Liver (tissue), 7 donors: ENCODE measurements at regions not wholly inside any gene's neighbourhood (a gene's known extent, or its start where the extent isn't known, plus 50 kb on each side); places are given as distances from the start of the nearest gene placed in this dataset.

Experiments used
- DNase-seq: peaks from one replicate; pipeline ENCODE4 v3.0.0-alpha.2; 2017; ENCODE audit warnings: low spot score
- H3K27ac ChIP-seq, 2 donors: one replicate each; pipeline ENCODE4 v1.7.0; 2013; ENCODE audit warnings: inconsistent platforms in 2 of 2, low read length in 2 of 2, control low read depth in 1 of 2, low read depth in 1 of 2, mild to moderate bottlenecking in 1 of 2
- H3K27me3 ChIP-seq, 4 donors: one replicate each; pipeline versions ENCODE4 v1.6.1 to v1.7.0; 2013; ENCODE audit warnings: low read length in 3 of 4, inconsistent platforms in 1 of 4, mild to moderate bottlenecking in 1 of 4, moderate library complexity in 1 of 4; ENCODE audit not compliant: control insufficient read depth in 4 of 4, insufficient read depth in 4 of 4
- H3K36me3 ChIP-seq, 4 donors: one replicate each; pipeline versions ENCODE4 v1.6.1 to v1.7.0; 2013; ENCODE audit warnings: low read length in 3 of 4, mild to moderate bottlenecking in 3 of 4, low read depth in 1 of 4, moderate library complexity in 1 of 4; ENCODE audit not compliant: control insufficient read depth in 4 of 4, insufficient read depth in 3 of 4
- H3K4me1 ChIP-seq, 4 donors: one replicate each; pipeline versions ENCODE4 v1.6.1 to v1.7.0; 2013; ENCODE audit warnings: low read length in 3 of 4, mild to moderate bottlenecking in 3 of 4, moderate library complexity in 1 of 4; ENCODE audit not compliant: control insufficient read depth in 4 of 4, insufficient read depth in 4 of 4
- H3K4me3 ChIP-seq, 3 donors: one replicate each; pipeline versions ENCODE4 v1.6.1 to v1.7.0; 2013; ENCODE audit warnings: low read length in 3 of 3, control low read depth in 1 of 3, low read depth in 1 of 3, mild to moderate bottlenecking in 1 of 3
- H3K9ac ChIP-seq, 2 donors: one replicate each; pipeline ENCODE4 v1.7.0; 2013; ENCODE audit warnings: low read length in 2 of 2, mild to moderate bottlenecking in 2 of 2, moderate library complexity in 2 of 2, control low read depth in 1 of 2, low read depth in 1 of 2
- H3K9me3 ChIP-seq, 4 donors: one replicate each; pipeline versions ENCODE4 v1.6.1 to v1.7.0; 2013; ENCODE audit warnings: low read length in 3 of 4; ENCODE audit not compliant: control insufficient read depth in 4 of 4
- ATF3 ChIP-seq: IDR thresholded peaks from 2 replicates; pipeline ENCODE4 v1.6.1; 2016; ENCODE audit warnings: antibody characterized with exemption
- FOXA1 ChIP-seq: IDR thresholded peaks from 2 replicates; pipeline ENCODE4 v1.6.1; 2016; ENCODE audit warnings: antibody characterized with exemption
- FOXA2 ChIP-seq: IDR thresholded peaks from 2 replicates; pipeline ENCODE4 v1.6.1; 2016; ENCODE audit warnings: antibody characterized with exemption
- HNF4A ChIP-seq, 2 donors: conservative IDR thresholded peaks; 2 replicates each; pipeline ENCODE4 v1.6.1; 2016; ENCODE audit warnings: antibody characterized with exemption in 2 of 2, mild to moderate bottlenecking in 2 of 2
- HNF4G ChIP-seq: IDR thresholded peaks from 2 replicates; pipeline ENCODE4 v1.6.1; 2016; ENCODE audit warnings: antibody characterized with exemption
- JUND ChIP-seq, 2 donors: IDR thresholded peaks; 2 replicates each; pipeline ENCODE4 v1.6.1; 2016; ENCODE audit warnings: antibody characterized with exemption in 2 of 2
- MAX ChIP-seq: IDR thresholded peaks from 2 replicates; pipeline ENCODE4 v1.6.1; 2016; ENCODE audit warnings: antibody characterized with exemption
- NR2F2 ChIP-seq: IDR thresholded peaks from 2 replicates; pipeline ENCODE4 v1.6.1; 2016; ENCODE audit warnings: antibody characterized with exemption
- RAD21 ChIP-seq, 2 donors: IDR thresholded peaks; 2 replicates each; pipeline ENCODE4 v1.6.1; 2016; ENCODE audit warnings: antibody characterized with exemption in 2 of 2, mild to moderate bottlenecking in 2 of 2
- REST ChIP-seq: IDR thresholded peaks from 2 replicates; pipeline ENCODE4 v1.6.1; 2016; ENCODE audit warnings: antibody characterized with exemption, mild to moderate bottlenecking
- RXRA ChIP-seq, 2 donors: IDR thresholded peaks; 2 replicates each; pipeline ENCODE4 v1.6.1; 2017 to 2018; ENCODE audit warnings: antibody characterized with exemption in 2 of 2, mild to moderate bottlenecking in 1 of 2
- SP1 ChIP-seq: IDR thresholded peaks from 2 replicates; pipeline ENCODE4 v1.6.1; 2018; ENCODE audit warnings: antibody characterized with exemption, mild to moderate bottlenecking
- TAF1 ChIP-seq: conservative IDR thresholded peaks from 2 replicates; pipeline ENCODE4 v1.6.1; 2016; ENCODE audit warnings: antibody characterized with exemption, mild to moderate bottlenecking
- YY1 ChIP-seq: IDR thresholded peaks from 2 replicates; pipeline ENCODE4 v1.6.1; 2016; ENCODE audit warnings: antibody characterized with exemption, mild to moderate bottlenecking
- ZBTB33 ChIP-seq: IDR thresholded peaks from 2 replicates; pipeline ENCODE4 v1.6.1; 2016; ENCODE audit warnings: antibody characterized with exemption
- WGBS: extraction: QIAGEN DNeasy Blood & Tissue Kit; methylation state at CpG from one replicate; pipeline ENCODE4 v1.1.7; 2013; 5-methylcytosine and 5-hydroxymethylcytosine counted together
- donor health status: healthy.
- donor health status: healthy.
- donor health status: healthy.
- donor health status: healthy.

- TF ChIP-seq MAX (no peak), TAF1 (no peak), RXRA (IDR thresholded peaks at IDR 0.05) (no peak), FOXA2 (no peak), FOXA1 (no peak)
Observed at GRCh38 chr4:180281724-180282123, 1961.5 kb upstream of the TENM3 start (continued).

GRCh38 chr4:180284267-180284666 is 1958.9 kb upstream of the TENM3 start:
- TF ChIP-seq REST (no peak), NR2F2 (no peak), HNF4G (no peak), FOXA1 (no peak), RAD21 (IDR thresholded peaks at IDR 0.05) (no peak), HNF4A (conservative IDR thresholded peaks at IDR 0.05) (no peak), SP1 (no peak), RXRA (IDR thresholded peaks at IDR 0.05) (no peak), MAX (no peak)

GRCh38 chr4:180285796-180286195 is 1957.4 kb upstream of the TENM3 start:
- H3K27ac ChIP-seq, result no peak overlapping the region
- H3K4me3 ChIP-seq, result no peak overlapping the region
- no peak overlapping the region for H3K9ac ChIP-seq
- no peaks in the 10 kb centered on the region for H3K9me3 ChIP-seq
- 71% methylated on average over 1 of the region's 1 CpG for WGBS
- H3K27me3 ChIP-seq, result no peaks in the 10 kb centered on the region
- no peak for DNase-seq
- H3K36me3 ChIP-seq, result no peaks in the 10 kb centered on the region
- H3K4me1 ChIP-seq, result no peaks in the 10 kb centered on the region
- no peak for TF ChIP-seq RAD21 (IDR thresholded peaks at IDR 0.05)
- TF ChIP-seq JUND (IDR thresholded peaks at IDR 0.05), result no peak
- no peak for TF ChIP-seq YY1
- TF ChIP-seq TAF1, result no peak
- no peak for TF ChIP-seq HNF4G
- no peak for TF ChIP-seq MAX
- TF ChIP-seq ZBTB33, result no peak
- TF ChIP-seq ATF3, result no peak
- TF ChIP-seq FOXA2, result no peak
- TF ChIP-seq FOXA1, result no peak
- no peak for TF ChIP-seq HNF4A (conservative IDR thresholded peaks at IDR 0.05)
- no peak for TF ChIP-seq NR2F2

More at GRCh38 chr4:180284267-180284666, 1958.9 kb upstream of the TENM3 start:
- 76% methylated on average over 3 of the region's 3 CpGs for WGBS
- H3K4me1 ChIP-seq, result no peaks in the 10 kb centered on the region
- no peak overlapping the region for H3K27ac ChIP-seq
- no peaks in the 10 kb centered on the region for H3K36me3 ChIP-seq
- H3K9me3 ChIP-seq, result no peaks in the 10 kb centered on the region
- no peak for DNase-seq
- H3K9ac ChIP-seq, result no peak overlapping the region
- H3K4me3 ChIP-seq, result no peak overlapping the region
- H3K27me3 ChIP-seq, result no peaks in the 10 kb centered on the region
